Retinal pigment epithelial cell (primary cell): ENCODE measurements at regions not wholly inside any gene's neighbourhood (a gene's known extent, or its start where the extent isn't known, plus 50 kb on each side); places are given as distances from the start of the nearest gene placed in this dataset.

Source experiments
- DNase-seq: peaks from one replicate; pipeline ENCODE4 v3.0.0-alpha.2; 2010; ENCODE audit warnings: low read depth
- H3K4me3 ChIP-seq: 2 replicates; pipeline ENCODE4 v1.5.1; 2011; ENCODE audit warnings: mild to moderate bottlenecking, low read length, control low read depth, moderate library complexity
- TF ChIP-seq, protein P1 (sequence below): conservative IDR thresholded peaks from 2 replicates; pipeline ENCODE4 v1.5.1; 2011; ENCODE audit warnings: low read depth, low read length, control low read depth, inconsistent platforms

DNA sequence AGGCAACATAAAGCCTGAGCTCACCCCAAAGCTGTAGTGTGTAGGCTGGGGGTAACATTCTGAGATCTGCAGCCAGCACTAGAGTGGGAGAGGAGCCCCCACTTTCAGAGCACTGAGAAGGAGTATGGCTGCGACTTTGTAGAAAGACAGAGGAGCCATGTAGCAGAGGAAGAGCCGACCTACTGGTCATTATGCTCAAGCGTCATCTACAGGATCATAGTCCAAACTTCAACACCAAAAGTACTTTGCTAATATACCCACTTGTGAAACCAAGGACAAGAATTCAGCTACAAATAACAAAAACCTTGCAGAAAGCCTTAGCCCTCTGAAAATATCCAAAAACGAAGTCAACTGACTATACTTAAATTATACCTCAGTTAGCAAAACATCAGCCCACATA lies 330.1 kb downstream of the MAN2A1 start:
- H3K4me3 ChIP-seq, result no peak overlapping the region
- TF ChIP-seq, protein P1, sequence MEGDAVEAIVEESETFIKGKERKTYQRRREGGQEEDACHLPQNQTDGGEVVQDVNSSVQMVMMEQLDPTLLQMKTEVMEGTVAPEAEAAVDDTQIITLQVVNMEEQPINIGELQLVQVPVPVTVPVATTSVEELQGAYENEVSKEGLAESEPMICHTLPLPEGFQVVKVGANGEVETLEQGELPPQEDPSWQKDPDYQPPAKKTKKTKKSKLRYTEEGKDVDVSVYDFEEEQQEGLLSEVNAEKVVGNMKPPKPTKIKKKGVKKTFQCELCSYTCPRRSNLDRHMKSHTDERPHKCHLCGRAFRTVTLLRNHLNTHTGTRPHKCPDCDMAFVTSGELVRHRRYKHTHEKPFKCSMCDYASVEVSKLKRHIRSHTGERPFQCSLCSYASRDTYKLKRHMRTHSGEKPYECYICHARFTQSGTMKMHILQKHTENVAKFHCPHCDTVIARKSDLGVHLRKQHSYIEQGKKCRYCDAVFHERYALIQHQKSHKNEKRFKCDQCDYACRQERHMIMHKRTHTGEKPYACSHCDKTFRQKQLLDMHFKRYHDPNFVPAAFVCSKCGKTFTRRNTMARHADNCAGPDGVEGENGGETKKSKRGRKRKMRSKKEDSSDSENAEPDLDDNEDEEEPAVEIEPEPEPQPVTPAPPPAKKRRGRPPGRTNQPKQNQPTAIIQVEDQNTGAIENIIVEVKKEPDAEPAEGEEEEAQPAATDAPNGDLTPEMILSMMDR, result no peak
- DNase-seq, result no peak

- no peak for DNase-seq
- H3K4me3 ChIP-seq, result no peak overlapping the region
- TF ChIP-seq, protein P1, result no peak
Observed at GRCh38 chr5:110021251-110021650, 331.5 kb downstream of the MAN2A1 start.

GRCh38 chr5:110025160-110025559 lies 335.4 kb downstream of the MAN2A1 start:
- TF ChIP-seq, protein P1, result no peak
- no peak for DNase-seq

GRCh38 chr5:110027527-110028322 lies 338.0 kb downstream of the MAN2A1 start:
- TF ChIP-seq, protein P1, result no peak

More at GRCh38 chr5:110025160-110025559, 335.4 kb downstream of the MAN2A1 start:
- H3K4me3 ChIP-seq, result no peak overlapping the region

GRCh38 chr5:110031402-110032140 lies 341.8 kb downstream of the MAN2A1 start:
- H3K4me3 ChIP-seq, result no peak overlapping the region
- TF ChIP-seq, protein P1, result no peak
- no peak for DNase-seq

More at GRCh38 chr5:110027527-110028322, 338.0 kb downstream of the MAN2A1 start:
- no peak overlapping the region for H3K4me3 ChIP-seq
- no peak for DNase-seq

- TF ChIP-seq, protein P1, result no peak
- no peak overlapping the region for H3K4me3 ChIP-seq
- no peak for DNase-seq
Observed at GRCh38 chr5:110032376-110032775, 342.6 kb downstream of the MAN2A1 start.

DNA sequence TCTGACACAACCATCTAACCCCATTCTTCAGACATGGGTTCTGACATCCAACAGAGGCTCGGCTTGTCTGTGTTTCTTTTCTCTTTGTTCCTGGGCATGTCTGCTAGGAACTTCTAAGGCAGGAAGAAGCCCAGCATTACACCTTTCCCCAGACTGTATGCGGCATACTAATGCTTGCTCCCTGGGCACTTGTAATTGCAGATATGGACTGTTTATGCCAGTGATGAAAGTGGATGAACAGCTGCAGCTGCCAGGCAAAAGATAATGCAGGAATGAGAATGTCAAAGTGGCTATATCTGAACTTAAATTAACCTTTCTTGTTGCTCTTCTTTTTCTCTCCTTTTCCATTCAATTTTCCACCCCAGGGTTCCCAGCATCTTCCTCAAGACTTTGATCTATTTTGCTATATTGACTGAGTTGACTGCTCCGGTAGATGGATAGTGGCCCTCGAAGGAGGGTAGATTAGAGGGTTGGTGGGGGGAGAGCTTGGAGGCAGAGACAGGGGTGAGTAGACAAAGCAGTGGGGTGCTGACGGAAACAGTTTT lies 344.4 kb downstream of the MAN2A1 start:
- DNase-seq, result no peak
- TF ChIP-seq, protein P1, result no peak
- no peak overlapping the region for H3K4me3 ChIP-seq
